Activated CD8-positive, alpha-beta T cell treated with anti-CD3 and anti-CD28 coated beads for 36 hours (primary cell): ENCODE measurements at regions not wholly inside any gene's neighbourhood (a gene's known extent, or its start where the extent isn't known, plus 50 kb on each side); places are given as distances from the start of the nearest gene placed in this dataset.
"Not testable (repeated sequence)": the region's sequence is repeated elsewhere in the genome, so short reads cannot be mapped to it uniquely, and the experiment has no call there.

Source experiments
- ATAC-seq: fragments of 200-7000 bp; cut with Tn5 transposase; one replicate; pipeline ENCODE4 v1.10.0; 2021; ENCODE audit warnings: mild to moderate bottlenecking, moderate library complexity
- CTCF ChIA-PET: fragments of 350-600 bp; sonication (Branson Sonifier 250); formaldehyde crosslinking; loops from one replicate; lab custom pipeline; 2021; ENCODE audit warnings: antibody characterized with exemption; lab: Charles Lee
- POLR2A ChIA-PET: fragments of 350-600 bp; sonication (Branson Sonifier 250); formaldehyde crosslinking; loops from one replicate; lab custom pipeline; 2021; ENCODE audit warnings: antibody characterized with exemption; lab: Charles Lee
- DNase-seq: peaks from one replicate; pipeline ENCODE4 v3.0.0-alpha.2; 2020
- H3K27ac Mint-ChIP-seq: one replicate; pipeline ENCODE4 v1.8.0; 2021; ENCODE audit warnings: mild to moderate bottlenecking, mixed read lengths
- H3K27me3 Mint-ChIP-seq: one replicate; pipeline ENCODE4 v1.8.0; 2021; ENCODE audit warnings: mixed read lengths
- H3K36me3 Mint-ChIP-seq: one replicate; pipeline ENCODE4 v1.8.0; 2021; ENCODE audit warnings: low read depth, mixed read lengths
- H3K4me1 Mint-ChIP-seq: one replicate; pipeline ENCODE4 v1.8.0; 2021; ENCODE audit warnings: low read depth, mixed read lengths
- H3K4me3 Mint-ChIP-seq: one replicate; pipeline ENCODE4 v1.8.0; 2021; ENCODE audit warnings: mild to moderate bottlenecking, moderate library complexity, mixed read lengths
- H3K9me3 Mint-ChIP-seq: one replicate; pipeline ENCODE4 v1.8.0; 2021; ENCODE audit warnings: mixed read lengths
- intact Hi-C: fragments of 100-400 bp; cut with micrococcal nuclease; formaldehyde crosslinking; loops from one replicate; pipeline ENCODE4 v1.10.0; 2022

GRCh38 chr21:9652819-9653218 is 868.6 kb upstream of the TPTE start:
- ATAC-seq, DNase-seq, H3K4me1 Mint-ChIP-seq, H3K27me3 Mint-ChIP-seq, CTCF ChIA-PET, H3K27ac Mint-ChIP-seq, H3K36me3 Mint-ChIP-seq, H3K4me3 Mint-ChIP-seq, POLR2A ChIA-PET, intact Hi-C loops: not testable (repeated sequence)
- H3K9me3 Mint-ChIP-seq = peaks cover 20% of the 10 kb centered on the region

- H3K4me3 Mint-ChIP-seq, H3K27me3 Mint-ChIP-seq, H3K36me3 Mint-ChIP-seq, POLR2A ChIA-PET, CTCF ChIA-PET, intact Hi-C loops, ATAC-seq, DNase-seq, H3K27ac Mint-ChIP-seq, H3K4me1 Mint-ChIP-seq: not testable (repeated sequence)
- peaks cover 21% of the 10 kb centered on the region for H3K9me3 Mint-ChIP-seq
Observed at GRCh38 chr21:9655221-9655620, 866.2 kb upstream of the TPTE start.

GRCh38 chr21:9656455-9656854 is 864.9 kb upstream of the TPTE start:
- ATAC-seq, H3K36me3 Mint-ChIP-seq, CTCF ChIA-PET: not testable (repeated sequence)

GRCh38 chr21:9657779-9658178 is 863.6 kb upstream of the TPTE start:
- H3K4me3 Mint-ChIP-seq, DNase-seq, CTCF ChIA-PET, H3K27ac Mint-ChIP-seq, H3K27me3 Mint-ChIP-seq, H3K36me3 Mint-ChIP-seq, H3K4me1 Mint-ChIP-seq, ATAC-seq, POLR2A ChIA-PET, intact Hi-C loops: not testable (repeated sequence)
- peaks cover 16% of the 10 kb centered on the region for H3K9me3 Mint-ChIP-seq

More at GRCh38 chr21:9656455-9656854, 864.9 kb upstream of the TPTE start:
- DNase-seq, H3K4me1 Mint-ChIP-seq, H3K4me3 Mint-ChIP-seq, H3K27ac Mint-ChIP-seq, POLR2A ChIA-PET, intact Hi-C loops, H3K27me3 Mint-ChIP-seq: not testable (repeated sequence)
- peaks cover 18% of the 10 kb centered on the region for H3K9me3 Mint-ChIP-seq

- CTCF ChIA-PET, H3K27me3 Mint-ChIP-seq, H3K4me3 Mint-ChIP-seq, POLR2A ChIA-PET, ATAC-seq, H3K36me3 Mint-ChIP-seq, H3K4me1 Mint-ChIP-seq, intact Hi-C loops, DNase-seq, H3K27ac Mint-ChIP-seq: not testable (repeated sequence)
- peaks cover 16% of the 10 kb centered on the region for H3K9me3 Mint-ChIP-seq
Observed at GRCh38 chr21:9659877-9660276, 861.5 kb upstream of the TPTE start.

GRCh38 chr21:9663914-9664729 is 857.3 kb upstream of the TPTE start:
- H3K36me3 Mint-ChIP-seq, ATAC-seq, H3K27me3 Mint-ChIP-seq, H3K27ac Mint-ChIP-seq, POLR2A ChIA-PET, H3K4me3 Mint-ChIP-seq, intact Hi-C loops, CTCF ChIA-PET, DNase-seq, H3K9me3 Mint-ChIP-seq, H3K4me1 Mint-ChIP-seq: not testable (repeated sequence)

GRCh38 chr21:9675811-9676210 is 845.6 kb upstream of the TPTE start:
- H3K27ac Mint-ChIP-seq, CTCF ChIA-PET, POLR2A ChIA-PET, H3K4me3 Mint-ChIP-seq, ATAC-seq, H3K36me3 Mint-ChIP-seq, H3K9me3 Mint-ChIP-seq, DNase-seq, intact Hi-C loops, H3K27me3 Mint-ChIP-seq, H3K4me1 Mint-ChIP-seq: not testable (repeated sequence)

GRCh38 chr21:9679029-9679428 is 842.4 kb upstream of the TPTE start:
- POLR2A ChIA-PET, H3K27me3 Mint-ChIP-seq, CTCF ChIA-PET, H3K9me3 Mint-ChIP-seq, H3K36me3 Mint-ChIP-seq, ATAC-seq, H3K27ac Mint-ChIP-seq, DNase-seq, intact Hi-C loops, H3K4me3 Mint-ChIP-seq, H3K4me1 Mint-ChIP-seq: not testable (repeated sequence)

GRCh38 chr21:9688945-9689344 is 832.4 kb upstream of the TPTE start:
- H3K4me3 Mint-ChIP-seq, H3K27me3 Mint-ChIP-seq, CTCF ChIA-PET, intact Hi-C loops, ATAC-seq, POLR2A ChIA-PET, H3K36me3 Mint-ChIP-seq, DNase-seq, H3K27ac Mint-ChIP-seq, H3K4me1 Mint-ChIP-seq, H3K9me3 Mint-ChIP-seq: not testable (repeated sequence)

GRCh38 chr21:9690981-9691380 is 830.4 kb upstream of the TPTE start:
- H3K27me3 Mint-ChIP-seq, ATAC-seq, CTCF ChIA-PET, intact Hi-C loops, DNase-seq, H3K9me3 Mint-ChIP-seq, POLR2A ChIA-PET, H3K27ac Mint-ChIP-seq, H3K4me1 Mint-ChIP-seq, H3K36me3 Mint-ChIP-seq, H3K4me3 Mint-ChIP-seq: not testable (repeated sequence)

GRCh38 chr21:9695759-9696158 is 825.6 kb upstream of the TPTE start:
- CTCF ChIA-PET, POLR2A ChIA-PET, H3K27me3 Mint-ChIP-seq, H3K4me3 Mint-ChIP-seq, ATAC-seq, intact Hi-C loops, H3K9me3 Mint-ChIP-seq, DNase-seq, H3K36me3 Mint-ChIP-seq, H3K27ac Mint-ChIP-seq, H3K4me1 Mint-ChIP-seq: not testable (repeated sequence)

GRCh38 chr21:9697751-9698150 is 823.6 kb upstream of the TPTE start:
- H3K9me3 Mint-ChIP-seq, H3K27ac Mint-ChIP-seq, ATAC-seq, H3K27me3 Mint-ChIP-seq, H3K4me3 Mint-ChIP-seq, DNase-seq, CTCF ChIA-PET, H3K36me3 Mint-ChIP-seq, intact Hi-C loops, H3K4me1 Mint-ChIP-seq: not testable (repeated sequence)
- POLR2A ChIA-PET = interaction anchor here (0.6 kb wide), 1 partner anchor 97 kb away, joined by 3 read pairs; no protein-coding TSS in a partner anchor
